ENCODE measurements at regions not wholly inside any gene's neighbourhood (a gene's known extent, or its start where the extent isn't known, plus 50 kb on each side); places are given as distances from the start of the nearest gene placed in this dataset.
"Not testable (repeated sequence)": the region's sequence is repeated elsewhere in the genome, so short reads cannot be mapped to it uniquely, and the experiment has no call there.

- no peak for TF ChIP-seq POLR2AphosphoS5 (IDR thresholded peaks at IDR 0.05)
- TF ChIP-seq CTCF (IDR thresholded peaks at IDR 0.05) = no peak
- no peak for TF ChIP-seq POLR2A (IDR thresholded peaks at IDR 0.05)
- Histone ChIP-seq H3K27ac (no peak overlapping the region), H3K4me1 (no peaks in the 10 kb centered on the region), H3K36me3 (no peaks in the 10 kb centered on the region), H3K4me3 (no peak overlapping the region), H3K27me3 (no peaks in the 10 kb centered on the region), H3K9me3 (no peaks in the 10 kb centered on the region)
- intact Hi-C loops (cut with DNase I; ENCODE audit: low total_unique reads) = no loop called here
- DNase-seq (ENCODE audit: low spot score in 2 of 2) = no peak
Measured at GRCh38 chr11:29616611-29617010, 400.2 kb downstream of the KCNA4 start.

DNA sequence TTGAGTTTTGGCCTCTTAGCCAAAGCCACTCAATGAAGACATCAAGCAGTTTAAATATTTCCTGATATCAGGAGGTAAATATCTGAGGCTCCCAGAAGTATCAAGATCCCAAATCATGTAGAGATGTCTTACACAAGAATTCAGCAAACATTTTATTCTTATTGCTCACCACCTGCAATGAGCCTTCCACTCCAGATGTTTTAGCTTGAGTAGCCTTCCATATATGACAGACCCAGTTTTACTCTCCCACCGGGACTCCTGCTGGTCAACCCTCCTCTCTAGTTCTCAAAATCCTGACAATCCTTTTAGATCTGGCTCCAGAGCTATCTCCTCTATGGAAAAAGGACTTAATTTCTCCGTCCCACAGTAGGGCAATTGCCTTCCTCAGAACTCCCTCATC, 404.4 kb downstream of the KCNA4 start:
- Histone ChIP-seq H3K4me1 (no peaks in the 10 kb centered on the region), H3K4me3 (no peak overlapping the region), H3K9me3 (no peaks in the 10 kb centered on the region), H3K27me3 (no peaks in the 10 kb centered on the region), H3K27ac (no peak overlapping the region), H3K36me3 (no peaks in the 10 kb centered on the region)
- intact Hi-C loops (cut with DNase I; ENCODE audit: low total_unique reads) = no loop called here
- no peak for DNase-seq (ENCODE audit: low spot score in 2 of 2)
- TF ChIP-seq POLR2A (IDR thresholded peaks at IDR 0.05) (no peak), POLR2AphosphoS5 (IDR thresholded peaks at IDR 0.05) (no peak), CTCF (IDR thresholded peaks at IDR 0.05) (no peak)

DNA sequence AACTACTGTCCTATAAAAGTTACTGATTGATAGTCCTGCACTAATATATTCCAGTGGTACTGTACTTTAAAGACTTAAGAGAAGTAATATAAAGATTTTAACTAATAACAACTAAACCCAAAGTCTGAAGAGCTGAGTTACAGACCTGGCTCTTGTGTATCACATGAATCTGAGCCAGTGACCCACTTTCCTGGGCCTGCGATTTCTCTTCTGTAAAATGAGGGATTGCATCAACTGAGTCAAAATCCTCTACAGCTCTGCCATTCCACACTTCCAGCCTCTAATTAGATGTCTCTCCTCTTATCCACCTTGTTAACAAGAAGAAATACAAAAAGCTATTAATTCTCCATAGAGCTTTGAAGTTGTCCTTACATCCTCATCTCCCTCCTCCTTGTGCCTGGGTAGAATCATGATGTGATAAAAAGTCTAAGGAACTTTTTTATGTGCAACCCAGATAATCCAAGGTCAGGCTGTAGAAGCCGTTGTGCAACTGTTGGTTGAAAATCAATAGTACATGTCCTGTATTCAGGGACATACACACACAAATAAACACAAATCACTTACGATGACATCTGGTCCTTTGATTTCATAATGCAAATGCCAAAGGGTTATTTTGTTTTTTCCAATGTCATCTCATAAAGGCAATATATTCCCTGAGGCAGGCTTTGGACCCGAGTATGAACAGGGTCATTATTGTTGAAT, 410.3 kb downstream of the KCNA4 start:
- intact Hi-C loops (cut with DNase I; ENCODE audit: low total_unique reads) = no loop called here
- DNase-seq (ENCODE audit: low spot score in 2 of 2) = no peak
- Histone ChIP-seq H3K27me3 (no peaks in the 10 kb centered on the region), H3K9me3 (no peaks in the 10 kb centered on the region), H3K4me3 (no peak overlapping the region), H3K4me1 (no peaks in the 10 kb centered on the region), H3K36me3 (no peaks in the 10 kb centered on the region), H3K27ac (no peak overlapping the region)
- TF ChIP-seq CTCF (IDR thresholded peaks at IDR 0.05) (no peak), POLR2A (IDR thresholded peaks at IDR 0.05) (no peak), POLR2AphosphoS5 (IDR thresholded peaks at IDR 0.05) (peak in 1 of 3 donors; percentile 21)

GRCh38 chr11:29600151-29600575, 416.7 kb downstream of the KCNA4 start:
- H3K4me3 ChIP-seq; H3K36me3 ChIP-seq; intact Hi-C loops (cut with DNase I; ENCODE audit: low total_unique reads); H3K4me1 ChIP-seq; H3K9me3 ChIP-seq; H3K27me3 ChIP-seq; H3K27ac ChIP-seq; DNase-seq (ENCODE audit: low spot score in 2 of 2): not testable (repeated sequence)

DNA sequence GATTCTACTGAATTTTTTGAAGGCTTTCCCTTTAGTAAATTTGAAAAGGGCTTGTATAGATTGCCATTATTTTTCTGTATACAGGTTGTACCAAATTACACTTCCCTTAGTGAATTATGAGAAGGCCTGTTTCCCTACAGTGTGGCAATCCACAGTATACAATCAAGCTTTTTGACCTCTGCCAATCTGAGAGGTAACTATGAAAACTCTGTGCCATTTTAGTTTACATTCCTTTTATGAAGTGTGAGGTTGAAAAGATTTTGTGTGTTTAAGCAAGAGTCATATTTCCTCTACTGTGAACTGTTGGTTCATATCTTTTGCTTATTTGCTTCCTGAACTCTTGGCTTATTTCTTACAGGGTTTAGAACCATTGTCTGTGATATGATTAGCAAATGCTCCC, 432.5 kb downstream of the KCNA4 start:
- DNase-seq (ENCODE audit: low spot score in 2 of 2) = no peak
- H3K4me3 ChIP-seq = no peak overlapping the region
- H3K4me1 ChIP-seq = no peaks in the 10 kb centered on the region
- H3K9me3 ChIP-seq = no peaks in the 10 kb centered on the region
- H3K27me3 ChIP-seq = no peaks in the 10 kb centered on the region
- TF ChIP-seq CTCF (IDR thresholded peaks at IDR 0.05) = no peak
- no peak for TF ChIP-seq POLR2A (IDR thresholded peaks at IDR 0.05)
- no peak for TF ChIP-seq POLR2AphosphoS5 (IDR thresholded peaks at IDR 0.05)
- intact Hi-C loops (cut with DNase I; ENCODE audit: low total_unique reads) = no loop called here
- H3K27ac ChIP-seq = no peak overlapping the region
- no peaks in the 10 kb centered on the region for H3K36me3 ChIP-seq

GRCh38 chr11:29578806-29579205, 438.0 kb downstream of the KCNA4 start:
- Histone ChIP-seq H3K4me1 (no peaks in the 10 kb centered on the region), H3K4me3 (no peak overlapping the region), H3K27me3 (no peaks in the 10 kb centered on the region), H3K27ac (no peak overlapping the region), H3K36me3 (no peaks in the 10 kb centered on the region), H3K9me3 (no peaks in the 10 kb centered on the region)
- DNase-seq (ENCODE audit: low spot score in 2 of 2) = no peak
- intact Hi-C loops (cut with DNase I; ENCODE audit: low total_unique reads) = no loop called here
- TF ChIP-seq CTCF (IDR thresholded peaks at IDR 0.05) = no peak
- no peak for TF ChIP-seq POLR2AphosphoS5 (IDR thresholded peaks at IDR 0.05)
- TF ChIP-seq POLR2A (IDR thresholded peaks at IDR 0.05) = no peak

Data from breast epithelium (tissue), 4 donors.